Activated CD4-positive, alpha-beta T cell treated with anti-CD3 and anti-CD28 coated beads for 48 hours (primary cell): ENCODE measurements at regions not wholly inside any gene's neighbourhood (a gene's known extent, or its start where the extent isn't known, plus 50 kb on each side); places are given as distances from the start of the nearest gene placed in this dataset.
"Not testable (repeated sequence)": the region's sequence is repeated elsewhere in the genome, so short reads cannot be mapped to it uniquely, and the experiment has no call there.

Experiments used
- DNase-seq: peaks from one replicate; pipeline ENCODE4 v3.0.0-alpha.2; 2020

GRCh38 chr7:76849887-76850563 is 182.1 kb downstream of the SPDYE17 start:
- not testable (repeated sequence) for DNase-seq

DNA sequence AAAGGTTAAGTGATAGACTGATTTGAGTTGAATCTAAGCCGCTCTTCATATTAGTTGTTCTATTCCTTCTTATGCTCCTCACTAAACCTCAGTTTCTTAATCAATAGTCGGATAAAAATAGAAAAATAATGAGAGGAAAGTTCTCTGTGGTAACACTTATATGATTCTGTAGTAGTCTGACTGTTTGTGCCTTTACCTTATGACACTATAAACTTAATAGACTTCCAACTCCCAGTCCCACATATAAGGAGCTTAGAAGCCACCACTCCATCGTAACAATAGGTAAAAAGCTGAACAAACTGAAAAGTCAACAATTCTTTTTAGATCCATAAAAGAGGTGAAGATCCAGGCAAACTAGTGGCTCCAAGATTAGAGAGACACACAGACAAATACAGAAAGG is 192.3 kb downstream of the SPDYE17 start:
- not testable (repeated sequence) for DNase-seq

GRCh38 chr7:76839214-76839613 is 192.9 kb downstream of the SPDYE17 start:
- not testable (repeated sequence) for DNase-seq

DNA sequence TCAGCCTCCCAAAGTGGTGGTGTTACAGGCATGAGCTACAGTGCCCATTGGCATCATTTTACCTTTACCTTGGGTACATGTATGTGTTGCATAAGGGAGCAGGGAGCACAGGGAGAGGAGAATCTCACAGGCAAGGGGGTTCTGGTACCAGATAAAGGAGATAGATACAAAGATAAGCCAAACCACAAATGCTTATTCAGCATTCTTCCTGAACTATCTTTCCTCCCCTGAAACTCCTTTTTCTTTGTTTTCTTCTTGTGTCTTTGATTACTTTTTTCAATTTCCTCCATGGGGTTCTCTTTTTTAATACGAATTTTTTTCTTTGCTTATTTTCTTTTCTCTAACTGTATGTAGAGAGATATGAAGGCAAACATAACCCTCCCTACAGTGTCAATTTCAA is 193.8 kb downstream of the SPDYE17 start:
- DNase-seq = not testable (repeated sequence)

- DNase-seq = not testable (repeated sequence)
Measured at GRCh38 chr7:76829233-76829632, 202.2 kb upstream of the POMZP3 start.

DNA sequence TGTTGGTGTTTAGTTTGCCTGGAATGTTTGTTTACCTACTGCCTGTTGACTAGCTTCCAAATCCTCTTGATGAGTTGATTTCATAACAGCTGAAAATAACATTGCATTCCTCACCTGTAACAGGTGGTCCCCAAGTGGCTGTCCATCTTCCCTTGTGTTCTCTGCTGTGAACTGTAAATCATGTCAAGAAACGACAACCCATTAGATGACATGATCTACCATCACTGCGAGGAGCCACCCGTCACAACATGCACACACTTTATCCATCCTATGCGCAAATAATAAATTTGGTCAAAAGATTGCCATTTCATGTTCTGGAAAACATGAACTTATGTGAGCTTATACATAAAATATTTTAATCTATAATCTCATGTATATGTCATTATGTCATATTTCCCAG is 199.1 kb upstream of the POMZP3 start:
- not testable (repeated sequence) for DNase-seq

GRCh38 chr7:76809856-76810255 is 182.8 kb upstream of the POMZP3 start:
- DNase-seq = not testable (repeated sequence)

DNA sequence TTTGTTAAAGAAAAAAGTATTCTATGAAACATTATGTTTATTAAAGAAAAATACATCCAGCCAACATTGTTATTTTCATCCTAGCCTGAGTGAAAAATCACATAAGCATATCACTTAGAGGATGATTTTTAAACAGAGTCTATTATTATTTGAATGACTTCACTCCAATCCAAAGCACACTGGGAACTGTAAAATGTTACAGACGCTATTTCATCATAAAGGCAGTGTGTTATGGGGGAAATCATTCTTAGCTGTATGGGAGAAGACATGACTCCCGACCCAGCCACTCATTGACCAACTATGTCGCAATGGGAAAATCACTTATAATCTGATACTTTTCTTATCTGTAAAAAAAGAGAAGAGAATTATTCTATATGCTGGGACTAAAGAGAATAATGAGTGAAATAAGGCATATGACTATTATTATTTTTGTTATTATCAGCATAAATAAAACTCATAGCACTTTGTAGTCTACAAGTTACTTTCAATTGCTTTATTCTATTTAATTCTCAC is 180.6 kb upstream of the POMZP3 start:
- not testable (repeated sequence) for DNase-seq

DNA sequence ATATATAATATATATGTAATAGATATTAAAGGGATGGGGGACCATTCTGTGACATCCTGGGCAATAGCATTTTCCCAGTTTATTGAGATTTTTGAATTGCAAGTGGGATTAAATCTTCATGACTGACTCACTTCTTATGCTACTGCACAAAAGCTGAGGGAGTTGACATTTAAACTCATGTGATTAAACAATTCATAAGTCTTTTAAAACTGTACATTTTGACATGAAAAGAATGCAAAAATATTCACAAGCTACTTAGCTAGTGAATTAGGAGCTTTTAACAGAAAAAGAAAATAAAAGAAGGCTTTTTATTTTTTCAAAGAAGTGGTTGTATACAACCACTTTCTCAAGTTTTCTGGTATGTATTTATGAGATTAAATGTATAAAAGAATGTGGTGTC is 179.4 kb upstream of the POMZP3 start:
- DNase-seq = not testable (repeated sequence)

- not testable (repeated sequence) for DNase-seq
Measured at GRCh38 chr7:76806010-76806409, 178.9 kb upstream of the POMZP3 start.

DNA sequence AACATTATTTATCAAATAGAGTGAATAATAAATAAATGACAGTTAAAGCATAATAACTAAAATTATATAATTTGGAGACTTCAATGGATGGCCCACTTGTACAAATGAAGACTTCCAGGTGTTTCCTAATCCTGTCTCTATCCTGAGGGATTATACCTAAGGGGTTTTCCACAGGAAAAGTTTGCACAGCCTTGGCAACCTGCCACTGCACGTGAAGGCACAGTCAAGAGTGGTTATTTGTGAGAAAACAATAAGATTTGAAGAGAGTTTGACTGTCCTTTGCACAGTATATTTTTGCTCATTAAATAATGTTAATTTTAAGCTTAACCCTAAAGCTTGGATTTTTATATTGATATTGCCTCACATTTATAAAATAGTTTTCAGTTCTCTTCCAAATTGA is 178.2 kb upstream of the POMZP3 start:
- not testable (repeated sequence) for DNase-seq

DNA sequence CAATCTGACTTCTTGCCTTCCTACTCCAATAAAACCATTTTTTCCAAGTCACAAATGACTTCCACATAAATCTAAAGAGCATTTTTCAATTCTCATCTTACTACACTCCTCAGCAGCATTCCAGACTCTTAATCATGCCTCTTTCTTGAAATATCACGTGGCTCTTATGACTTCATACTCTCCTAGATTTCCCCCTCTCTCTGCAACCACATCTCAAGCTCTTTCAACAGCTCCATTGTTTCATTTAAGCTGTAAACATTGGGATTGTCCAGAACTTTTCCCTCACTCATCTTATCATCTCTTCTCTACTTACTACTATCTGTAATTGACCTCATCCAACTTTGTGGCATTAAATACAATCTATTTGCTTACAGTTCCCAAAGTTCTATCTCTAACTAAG is 170.6 kb upstream of the POMZP3 start:
- DNase-seq = not testable (repeated sequence)

- not testable (repeated sequence) for DNase-seq
Measured at GRCh38 chr7:76780693-76781092, 153.6 kb upstream of the POMZP3 start.

- DNase-seq = not testable (repeated sequence)
Measured at GRCh38 chr7:76774279-76774678, 147.2 kb upstream of the POMZP3 start.

DNA sequence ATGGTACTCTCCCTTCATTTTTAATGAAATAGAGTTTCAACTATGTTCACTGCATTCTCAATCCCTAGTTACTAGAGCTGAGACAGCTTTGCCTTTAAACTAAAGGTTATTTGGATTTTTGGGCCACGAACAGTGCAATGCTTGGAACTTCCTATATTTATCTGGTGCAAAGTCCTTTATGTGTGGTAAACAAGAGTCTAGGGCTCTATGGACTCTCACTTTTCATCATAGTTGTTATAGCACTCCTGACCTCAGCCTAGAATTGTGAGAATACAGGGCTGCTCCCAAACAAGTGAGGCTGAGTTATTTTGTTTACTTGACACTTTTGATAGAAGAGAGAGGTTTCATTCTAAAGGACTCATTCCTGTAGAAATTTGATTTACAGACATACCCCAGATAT is 144.9 kb upstream of the POMZP3 start:
- not testable (repeated sequence) for DNase-seq

DNA sequence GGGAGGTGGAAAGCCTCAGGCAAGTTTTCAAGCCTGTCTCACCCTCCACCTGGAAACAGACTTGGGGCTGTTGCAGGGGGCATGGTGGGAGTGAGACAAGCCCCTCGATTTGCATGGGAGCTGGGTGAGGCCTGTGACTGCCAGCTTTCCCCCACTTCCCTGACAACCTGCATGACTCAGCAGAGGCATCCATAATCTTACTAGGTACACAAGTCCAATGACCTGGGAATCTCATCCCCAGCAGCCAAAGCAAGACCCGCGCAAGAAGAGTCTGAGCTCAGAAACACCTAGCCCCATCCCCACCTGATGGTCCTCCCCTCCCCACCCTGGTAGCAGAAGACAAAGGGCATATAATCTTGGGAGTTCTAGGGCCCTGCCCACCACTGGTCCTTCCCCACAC is 136.9 kb upstream of the POMZP3 start:
- DNase-seq = not testable (repeated sequence)

DNA sequence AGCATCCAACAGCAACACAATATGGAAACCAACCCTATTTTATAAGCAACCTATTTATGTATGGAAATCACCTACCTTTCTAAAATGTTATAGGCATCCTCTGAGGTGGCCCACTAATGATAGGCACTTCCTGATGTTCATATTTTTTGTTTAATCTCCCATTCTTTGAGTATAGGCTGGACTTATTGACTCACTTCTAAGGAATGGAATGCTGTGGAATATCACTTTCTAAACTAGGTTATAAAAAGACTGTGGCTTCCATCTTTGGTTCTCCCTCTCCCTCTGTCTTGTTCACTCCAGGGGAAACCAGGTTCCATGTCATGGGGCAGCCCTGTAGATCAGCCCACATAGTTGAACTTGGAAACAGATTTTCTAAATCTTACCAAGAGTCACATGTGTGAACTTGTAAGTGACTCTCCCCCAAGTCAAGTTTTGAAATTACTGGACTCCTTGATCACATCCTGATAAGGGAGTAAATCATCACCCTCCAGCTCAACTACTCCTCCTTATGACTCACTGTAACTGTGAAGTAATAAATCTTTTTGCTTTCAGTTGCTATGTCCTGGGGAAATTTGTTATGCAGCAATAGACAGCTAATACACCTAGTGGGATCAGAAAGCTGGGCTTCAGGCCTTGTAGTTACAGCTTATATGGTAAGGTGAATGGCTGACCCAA is 133.6 kb upstream of the POMZP3 start:
- DNase-seq = not testable (repeated sequence)

GRCh38 chr7:76739538-76739937 is 112.5 kb upstream of the POMZP3 start:
- not testable (repeated sequence) for DNase-seq

- not testable (repeated sequence) for DNase-seq
Measured at GRCh38 chr7:76736724-76737123, 109.6 kb upstream of the POMZP3 start.

DNA sequence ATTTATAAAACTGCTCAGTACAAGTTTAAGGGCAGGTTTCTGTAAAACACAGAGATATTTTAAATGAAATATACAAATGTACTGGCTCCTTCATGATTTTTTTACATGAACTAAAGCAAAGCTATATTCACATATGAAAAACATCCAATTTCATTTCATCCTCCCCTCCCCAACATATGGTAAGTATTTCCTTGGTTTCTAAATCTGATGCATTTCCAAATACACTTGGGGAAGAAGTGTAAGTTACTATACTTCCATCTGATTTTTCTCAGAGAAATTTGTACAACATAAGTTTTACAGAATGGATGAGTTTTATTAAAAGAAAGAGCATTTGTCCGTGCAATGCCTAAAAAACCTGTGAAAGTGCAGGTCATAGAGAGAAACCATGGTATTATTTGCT is 109.0 kb upstream of the POMZP3 start:
- not testable (repeated sequence) for DNase-seq

GRCh38 chr7:76735668-76736067 is 108.6 kb upstream of the POMZP3 start:
- DNase-seq = not testable (repeated sequence)

- not testable (repeated sequence) for DNase-seq
Measured at GRCh38 chr7:76728571-76728974, 101.5 kb upstream of the POMZP3 start.

GRCh38 chr7:76723928-76724327 is 96.8 kb upstream of the POMZP3 start:
- DNase-seq = not testable (repeated sequence)

- DNase-seq = not testable (repeated sequence)
Measured at GRCh38 chr7:76716551-76716950, 89.5 kb upstream of the POMZP3 start.
